ENCODE measurements at regions not wholly inside any gene's neighbourhood (a gene's known extent, or its start where the extent isn't known, plus 50 kb on each side); places are given as distances from the start of the nearest gene placed in this dataset.

DNA sequence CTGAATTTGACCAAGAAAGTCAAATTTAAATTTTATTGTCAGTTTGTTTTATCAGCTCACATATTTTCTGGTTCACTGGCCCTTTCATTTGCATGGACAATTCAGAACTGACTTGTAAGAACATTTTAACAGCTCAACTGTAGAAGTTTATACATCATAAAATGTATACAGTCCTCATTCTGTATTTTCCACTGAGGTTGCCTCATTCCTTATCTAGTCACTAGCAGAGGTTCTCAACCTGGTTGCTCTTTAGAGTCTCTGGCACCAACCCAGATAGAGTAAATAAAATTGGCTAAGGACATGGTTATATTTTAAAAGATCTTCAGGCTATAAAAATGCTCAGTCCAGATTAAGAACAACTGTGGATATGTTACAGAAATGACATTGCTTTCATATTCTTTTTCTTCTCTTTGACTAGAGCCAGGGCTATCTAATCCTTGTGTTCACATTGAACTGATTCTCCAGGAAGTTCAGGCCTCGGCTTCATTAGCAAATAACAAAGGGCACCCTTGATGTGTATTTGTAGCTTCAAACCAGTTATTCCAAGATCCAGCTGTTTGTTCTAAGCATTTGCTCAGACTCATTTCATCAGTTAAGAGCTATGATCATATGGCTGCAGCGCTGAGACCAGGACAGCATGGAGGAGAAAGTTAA is 782.5 kb downstream of the ETS1 start:
- CTCF ChIA-PET, result interaction anchor here (0.8 kb wide), 1 partner anchor 39 kb away, joined by 3 read pairs; no protein-coding TSS in a partner anchor
- no peak overlapping the region for H3K9ac ChIP-seq
- TF ChIP-seq PBX3 (IDR thresholded peaks at IDR 0.05), result no peak
- no peak for TF ChIP-seq GATA2 (CRISPR knock-in tag; IDR thresholded peaks at IDR 0.05)
- no peak for TF ChIP-seq USF1 (IDR thresholded peaks at IDR 0.05; ENCODE audit: borderline replicate concordance, low read depth)
- TF ChIP-seq SMC3 (IDR thresholded peaks at IDR 0.05; ENCODE audit: low read depth, low read length), result no peak
- TF ChIP-seq ZBTB33 (IDR thresholded peaks at IDR 0.05; ENCODE audit: borderline replicate concordance, low read depth), result no peak
- TF ChIP-seq YY1 (IDR thresholded peaks at IDR 0.05; ENCODE audit: low read depth), result no peak
- TF ChIP-seq, protein P1, sequence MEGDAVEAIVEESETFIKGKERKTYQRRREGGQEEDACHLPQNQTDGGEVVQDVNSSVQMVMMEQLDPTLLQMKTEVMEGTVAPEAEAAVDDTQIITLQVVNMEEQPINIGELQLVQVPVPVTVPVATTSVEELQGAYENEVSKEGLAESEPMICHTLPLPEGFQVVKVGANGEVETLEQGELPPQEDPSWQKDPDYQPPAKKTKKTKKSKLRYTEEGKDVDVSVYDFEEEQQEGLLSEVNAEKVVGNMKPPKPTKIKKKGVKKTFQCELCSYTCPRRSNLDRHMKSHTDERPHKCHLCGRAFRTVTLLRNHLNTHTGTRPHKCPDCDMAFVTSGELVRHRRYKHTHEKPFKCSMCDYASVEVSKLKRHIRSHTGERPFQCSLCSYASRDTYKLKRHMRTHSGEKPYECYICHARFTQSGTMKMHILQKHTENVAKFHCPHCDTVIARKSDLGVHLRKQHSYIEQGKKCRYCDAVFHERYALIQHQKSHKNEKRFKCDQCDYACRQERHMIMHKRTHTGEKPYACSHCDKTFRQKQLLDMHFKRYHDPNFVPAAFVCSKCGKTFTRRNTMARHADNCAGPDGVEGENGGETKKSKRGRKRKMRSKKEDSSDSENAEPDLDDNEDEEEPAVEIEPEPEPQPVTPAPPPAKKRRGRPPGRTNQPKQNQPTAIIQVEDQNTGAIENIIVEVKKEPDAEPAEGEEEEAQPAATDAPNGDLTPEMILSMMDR (IDR thresholded peaks at IDR 0.05), result no peak
- TF ChIP-seq SIN3A (IDR thresholded peaks at IDR 0.05; ENCODE audit: borderline replicate concordance, low read depth, low read length), result no peak
- TF ChIP-seq JUND (IDR thresholded peaks at IDR 0.05), result no peak
- no peak for TF ChIP-seq POLR2AphosphoS5 (IDR thresholded peaks at IDR 0.05; ENCODE audit: low read depth, low read length)
- TF ChIP-seq RXRA (IDR thresholded peaks at IDR 0.05; ENCODE audit: borderline replicate concordance, low read depth), result no peak
- no peak for TF ChIP-seq ELF1 (IDR thresholded peaks at IDR 0.05)
- no peaks in the 10 kb centered on the region; the same call in 1 of the 2 replicates for H3K27me3 ChIP-seq (ENCODE audit: insufficient read depth)
- H3K4me2 ChIP-seq, result no peak overlapping the region
- no peaks in the 10 kb centered on the region for H3K9me3 ChIP-seq
- no peaks in the 10 kb centered on the region for H3K9me2 ChIP-seq
- no peaks in the 10 kb centered on the region for H3K36me3 ChIP-seq (replicated peaks in 1 of 2; ENCODE audit: control insufficient read depth in 1 of 2, insufficient read depth in 2 of 2, low read length in 1 of 2)
- WGBS (ENCODE audit: low lambda C conversion rate), result 47% methylated on average over 2 of the region's 2 CpGs
- POLR2A ChIA-PET, result no interaction called here
- no peak overlapping the region for H3K4me3 ChIP-seq (ENCODE audit: low read depth in 2 of 2, low read length in 1 of 2)
- no peak for DNase-seq
- no peaks in the 10 kb centered on the region for H3F3A ChIP-seq (replicated peaks; ENCODE audit: insufficient read depth)
- H3K27ac ChIP-seq (ENCODE audit: low read depth in 2 of 2, low read length in 1 of 2), result no peak overlapping the region
- H4K20me1 ChIP-seq (ENCODE audit: insufficient read depth), result no peaks in the 10 kb centered on the region
- no peaks in the 10 kb centered on the region for H3K79me2 ChIP-seq (ENCODE audit: insufficient read depth)
- no peaks in the 10 kb centered on the region for H3K4me1 ChIP-seq (ENCODE audit: control insufficient read depth in 1 of 2, insufficient read depth in 2 of 2, low read depth in 1 of 2, low read length in 1 of 2)
- no peak overlapping the region for H2AFZ ChIP-seq (ENCODE audit: low read depth)

Data from SK-N-SH (cell line).